Loucy (cell line): ENCODE measurements at regions not wholly inside any gene's neighbourhood (a gene's known extent, or its start where the extent isn't known, plus 50 kb on each side); places are given as distances from the start of the nearest gene placed in this dataset.

Experiments
- EZH2phosphoT487 ChIP-seq: fragments of 200-600 bp; IDR thresholded peaks from 2 replicates; pipeline ENCODE4 v1.6.1; 2018; ENCODE audit warnings: antibody characterized with exemption, mild to moderate bottlenecking, moderate library complexity, borderline replicate concordance
- TF ChIP-seq, protein P1 (sequence below): fragments of 200-600 bp; sonication (generic); conservative IDR thresholded peaks from 2 replicates; pipeline ENCODE4 v1.5.1; 2014; ENCODE audit warnings: mild to moderate bottlenecking, antibody characterized with exemption, low read length

DNA sequence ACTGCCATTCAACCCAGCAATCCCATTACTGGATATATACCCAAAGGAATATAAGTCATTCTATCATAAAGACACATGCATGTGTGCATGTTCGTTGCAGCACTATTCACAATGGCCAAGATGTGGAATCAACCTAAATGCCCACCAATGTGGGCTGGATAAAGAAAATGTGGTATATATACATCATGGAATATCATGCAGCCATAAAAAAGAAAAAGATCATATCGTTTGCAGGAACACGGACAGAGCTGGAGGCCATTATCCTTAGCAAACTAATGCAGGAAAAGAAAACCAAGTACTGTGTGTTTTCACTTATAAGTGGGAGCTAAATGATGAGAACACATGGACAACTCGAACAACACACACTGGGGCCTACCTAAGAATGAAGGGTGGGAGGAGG lies 123.7 kb downstream of the CDC7 start:
- TF ChIP-seq, protein P1, sequence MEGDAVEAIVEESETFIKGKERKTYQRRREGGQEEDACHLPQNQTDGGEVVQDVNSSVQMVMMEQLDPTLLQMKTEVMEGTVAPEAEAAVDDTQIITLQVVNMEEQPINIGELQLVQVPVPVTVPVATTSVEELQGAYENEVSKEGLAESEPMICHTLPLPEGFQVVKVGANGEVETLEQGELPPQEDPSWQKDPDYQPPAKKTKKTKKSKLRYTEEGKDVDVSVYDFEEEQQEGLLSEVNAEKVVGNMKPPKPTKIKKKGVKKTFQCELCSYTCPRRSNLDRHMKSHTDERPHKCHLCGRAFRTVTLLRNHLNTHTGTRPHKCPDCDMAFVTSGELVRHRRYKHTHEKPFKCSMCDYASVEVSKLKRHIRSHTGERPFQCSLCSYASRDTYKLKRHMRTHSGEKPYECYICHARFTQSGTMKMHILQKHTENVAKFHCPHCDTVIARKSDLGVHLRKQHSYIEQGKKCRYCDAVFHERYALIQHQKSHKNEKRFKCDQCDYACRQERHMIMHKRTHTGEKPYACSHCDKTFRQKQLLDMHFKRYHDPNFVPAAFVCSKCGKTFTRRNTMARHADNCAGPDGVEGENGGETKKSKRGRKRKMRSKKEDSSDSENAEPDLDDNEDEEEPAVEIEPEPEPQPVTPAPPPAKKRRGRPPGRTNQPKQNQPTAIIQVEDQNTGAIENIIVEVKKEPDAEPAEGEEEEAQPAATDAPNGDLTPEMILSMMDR: no peak
- TF ChIP-seq EZH2phosphoT487: no peak
